ENCODE measurements at regions not wholly inside any gene's neighbourhood (a gene's known extent, or its start where the extent isn't known, plus 50 kb on each side); places are given as distances from the start of the nearest gene placed in this dataset.
"Not testable (repeated sequence)": the region's sequence is repeated elsewhere in the genome, so short reads cannot be mapped to it uniquely, and the experiment has no call there.

DNA sequence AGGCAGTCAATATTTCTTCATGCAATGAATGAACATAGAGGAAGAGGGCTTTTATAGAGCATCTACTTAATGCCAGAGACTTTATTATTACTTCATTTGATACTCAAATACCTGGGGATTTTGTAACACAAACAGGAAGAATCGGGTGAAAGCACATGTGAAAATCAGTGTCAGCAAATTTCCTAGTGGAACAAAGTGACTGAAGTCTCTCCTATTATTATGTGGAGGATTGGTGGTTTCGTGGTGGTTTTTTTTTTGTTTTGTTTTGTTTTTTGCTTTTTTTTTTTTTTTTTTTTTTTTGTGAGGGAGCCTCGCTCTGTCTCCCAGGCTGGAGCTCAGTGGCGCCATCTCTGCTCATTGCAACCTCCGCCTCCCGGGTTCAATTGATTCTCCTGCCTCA, 207.0 kb downstream of the RRAGB start:
- TF ChIP-seq CTCF (IDR thresholded peaks at IDR 0.05; ENCODE audit: low read depth, low read length), result no peak
- no peak for DNase-seq (ENCODE audit: extremely low read depth, low read depth)

DNA sequence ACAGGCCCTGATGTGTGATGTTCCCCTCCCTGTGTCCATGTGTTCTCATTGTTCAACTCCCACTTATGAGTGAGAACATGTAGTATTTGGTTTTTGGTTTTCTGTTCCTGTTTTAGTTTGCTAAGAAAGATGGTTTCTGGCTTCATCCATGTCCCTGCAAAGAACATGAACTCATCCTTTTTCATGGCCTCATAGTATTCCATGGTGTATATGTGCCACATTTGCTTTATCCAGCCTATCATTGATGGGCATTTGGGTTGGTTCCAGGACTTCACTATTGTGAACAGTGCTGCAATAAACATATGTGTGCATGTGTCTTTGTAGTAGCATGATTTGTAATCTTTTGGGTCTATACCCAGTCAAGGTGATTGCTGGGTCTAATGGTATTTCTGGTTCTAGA, 211.0 kb downstream of the RRAGB start:
- not testable (repeated sequence) for DNase-seq (ENCODE audit: extremely low read depth, low read depth)
